NCI-H69 (cell line): ENCODE measurements at regions not wholly inside any gene's neighbourhood (a gene's known extent, or its start where the extent isn't known, plus 50 kb on each side); places are given as distances from the start of the nearest gene placed in this dataset.

ENCODE experiments used
- DNase-seq: peaks from one replicate; lab custom pipeline; 2025; lab: John Stamatoyannopoulos, UW

DNA sequence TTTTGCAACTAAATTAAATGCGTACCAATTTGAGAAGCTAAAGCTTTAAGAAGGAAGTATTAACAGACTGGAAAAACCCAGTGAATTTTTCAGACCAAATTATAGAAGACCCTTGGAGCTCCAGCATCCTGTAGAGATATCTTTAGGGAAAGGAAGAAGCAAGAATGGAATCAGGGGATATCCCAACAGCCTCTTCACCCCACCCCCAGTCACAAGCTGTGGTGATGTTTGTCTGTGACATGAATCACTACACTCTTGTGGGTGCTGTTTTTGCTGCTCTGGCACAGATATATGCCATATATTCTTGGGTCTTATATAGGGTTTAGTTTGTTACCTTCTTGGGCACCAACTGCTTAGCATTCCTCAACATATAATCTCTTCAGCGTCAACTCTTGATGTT, 78.5 kb upstream of the BCL6 start:
- DNase-seq: no peak

DNA sequence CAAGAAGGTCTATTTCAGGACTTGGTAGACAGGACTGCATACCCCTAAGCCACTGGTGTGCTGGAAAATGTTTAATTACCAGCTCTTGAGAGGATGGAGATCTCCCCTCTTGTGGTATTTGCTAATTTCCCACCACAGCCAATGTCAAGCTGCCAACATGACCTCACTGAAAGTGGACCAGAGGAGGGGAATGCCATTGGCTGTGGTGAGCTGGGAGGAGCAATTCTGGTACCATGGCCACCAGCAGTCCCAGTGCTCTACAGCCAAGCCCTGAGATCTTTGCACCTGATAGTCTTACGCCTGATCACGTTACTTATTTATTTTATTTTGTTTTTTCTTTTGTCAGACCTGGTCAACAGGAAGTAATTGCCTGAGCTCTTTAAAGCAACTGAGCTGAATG, 82.5 kb upstream of the BCL6 start:
- DNase-seq: no peak

DNA sequence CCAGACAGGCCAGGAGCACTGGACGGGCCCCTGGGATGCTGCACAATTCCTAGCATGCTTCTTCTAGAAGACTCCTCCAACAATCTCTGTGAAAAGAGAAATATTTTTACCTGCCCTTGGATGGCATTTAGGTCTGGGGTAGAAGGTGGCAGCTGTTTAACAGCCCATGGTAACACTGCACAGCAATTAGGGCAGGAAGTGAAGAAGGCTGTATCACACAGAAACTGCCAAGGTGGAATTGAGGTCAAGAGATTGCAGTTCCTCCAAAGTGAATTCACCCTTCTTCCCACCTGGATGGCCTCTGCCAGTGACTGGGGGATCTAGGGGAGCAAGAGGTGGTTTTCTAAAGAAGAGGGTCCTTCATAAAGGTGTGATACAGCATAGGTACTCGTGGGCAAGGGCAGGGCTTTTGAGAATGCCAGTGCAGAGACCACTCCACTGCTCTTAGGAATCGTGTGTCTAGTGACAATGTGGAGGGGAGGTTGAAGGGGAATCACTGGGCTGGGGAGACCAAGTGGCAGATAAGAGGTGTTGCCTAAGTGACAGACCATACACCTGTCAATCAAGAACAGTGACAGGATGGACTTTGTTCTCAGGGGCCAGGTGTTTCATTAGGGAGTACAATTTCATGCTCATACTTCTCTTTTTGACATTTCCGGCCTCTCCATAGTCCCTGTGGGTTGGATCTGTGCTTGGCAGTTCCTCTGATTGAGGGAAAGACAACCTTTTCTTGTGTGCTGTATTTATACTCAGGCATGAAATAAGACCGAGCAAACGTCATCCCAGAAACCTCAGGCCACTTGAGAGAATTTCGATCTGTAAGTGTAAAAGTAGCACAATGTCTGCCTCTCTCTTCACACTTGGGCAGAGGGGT, 83.5 kb upstream of the BCL6 start:
- no peak for DNase-seq

DNA sequence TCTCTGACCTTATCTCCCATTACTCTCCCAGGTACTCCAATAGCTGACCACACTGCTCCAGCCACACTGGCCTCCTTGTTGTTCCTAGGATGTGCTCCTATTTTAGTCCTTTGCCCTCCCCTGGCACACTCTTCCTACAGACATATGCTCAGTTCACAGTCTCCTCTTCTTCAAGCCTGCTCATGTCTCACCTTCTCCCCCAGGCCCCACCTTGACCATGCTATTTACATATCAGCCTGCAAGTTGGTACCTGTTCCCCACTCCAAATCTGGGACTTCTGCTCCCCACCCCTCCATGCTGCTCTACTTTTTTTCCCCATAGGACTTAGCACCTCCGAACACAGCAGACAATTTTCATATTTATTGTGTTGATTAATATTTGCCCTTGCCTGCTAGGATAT, 84.9 kb upstream of the BCL6 start:
- DNase-seq: no peak

DNA sequence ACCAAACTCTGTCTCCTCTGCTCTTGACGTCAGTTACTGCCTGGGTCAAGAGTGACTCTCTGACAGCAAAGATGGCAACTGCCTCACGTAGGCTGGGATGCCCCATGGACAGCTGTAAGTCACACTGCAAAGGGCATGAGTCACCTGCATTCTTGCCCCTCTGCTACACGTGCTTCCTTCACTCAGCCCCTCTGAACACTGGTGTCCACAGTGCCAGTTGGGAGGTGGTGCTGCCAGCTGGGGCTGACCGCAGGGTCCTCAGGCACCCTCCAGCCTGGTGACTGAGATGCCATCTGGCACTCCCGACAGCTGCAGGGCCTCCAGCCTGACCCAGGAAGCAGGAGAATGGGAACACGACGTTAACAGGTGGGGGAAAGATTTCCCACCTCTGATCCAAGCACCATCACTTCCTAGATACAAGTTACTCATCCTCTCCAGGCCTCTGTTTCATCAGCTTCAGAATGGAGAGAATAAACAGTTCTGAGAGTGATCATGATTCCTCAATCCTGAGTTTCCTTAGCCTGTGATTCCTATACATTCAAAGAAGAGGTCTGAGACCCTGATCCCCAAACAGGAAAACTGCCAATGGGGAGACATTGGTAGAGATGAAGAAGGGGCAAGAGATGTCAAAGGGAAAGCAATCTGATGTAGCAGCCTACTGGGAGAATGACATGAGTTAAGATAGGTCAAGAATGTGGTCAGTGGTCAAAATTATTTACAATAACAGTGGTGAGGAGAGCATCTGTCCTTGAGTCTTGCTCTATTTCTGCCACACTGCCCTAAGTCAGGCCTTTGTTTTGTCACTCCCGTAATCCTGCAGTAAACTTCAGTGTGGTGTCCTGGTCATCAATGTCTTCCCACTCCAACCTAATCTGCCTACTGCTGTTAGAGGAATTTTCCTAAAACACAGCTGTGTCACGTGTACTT, 86.1 kb upstream of the BCL6 start:
- no peak for DNase-seq

DNA sequence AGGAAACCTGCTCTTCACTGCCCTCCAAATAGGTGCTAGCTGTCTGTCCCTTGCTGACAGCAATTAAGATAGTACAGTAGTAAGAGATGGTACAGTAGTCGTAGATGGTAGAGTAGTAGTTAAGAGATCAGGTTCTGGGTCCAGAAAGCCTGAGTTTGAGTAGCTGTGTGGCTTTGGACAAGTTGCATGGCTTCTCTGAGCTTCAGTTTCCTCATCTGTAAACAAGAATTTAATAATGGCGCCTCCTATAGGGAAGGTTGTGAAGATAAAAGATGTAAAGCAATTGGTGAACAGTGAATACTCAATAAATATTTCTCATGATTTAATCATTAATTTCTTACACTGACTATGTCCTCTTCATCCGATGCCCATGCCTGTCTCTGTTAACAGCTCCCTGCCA, 86.9 kb upstream of the BCL6 start:
- no peak for DNase-seq

DNA sequence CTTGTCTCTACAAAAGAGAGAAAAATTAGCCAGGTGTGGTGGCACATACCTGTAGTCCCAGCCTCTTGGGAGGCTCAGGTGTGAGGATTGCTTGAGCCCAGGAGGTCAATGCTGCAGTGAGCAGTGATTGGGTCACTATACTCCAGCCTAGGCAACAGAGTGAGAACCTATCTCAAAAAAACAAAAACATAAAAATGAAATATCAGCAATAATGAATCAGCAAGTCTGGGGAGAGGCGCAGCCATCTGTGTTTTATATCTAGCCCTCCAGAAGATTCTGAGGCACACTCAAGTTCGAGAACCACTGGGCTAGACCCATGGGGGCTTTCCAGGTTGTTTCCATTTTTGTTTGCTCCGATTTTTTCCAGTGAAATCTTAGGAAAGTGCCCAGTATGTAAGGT, 88.1 kb upstream of the BCL6 start:
- DNase-seq: no peak

DNA sequence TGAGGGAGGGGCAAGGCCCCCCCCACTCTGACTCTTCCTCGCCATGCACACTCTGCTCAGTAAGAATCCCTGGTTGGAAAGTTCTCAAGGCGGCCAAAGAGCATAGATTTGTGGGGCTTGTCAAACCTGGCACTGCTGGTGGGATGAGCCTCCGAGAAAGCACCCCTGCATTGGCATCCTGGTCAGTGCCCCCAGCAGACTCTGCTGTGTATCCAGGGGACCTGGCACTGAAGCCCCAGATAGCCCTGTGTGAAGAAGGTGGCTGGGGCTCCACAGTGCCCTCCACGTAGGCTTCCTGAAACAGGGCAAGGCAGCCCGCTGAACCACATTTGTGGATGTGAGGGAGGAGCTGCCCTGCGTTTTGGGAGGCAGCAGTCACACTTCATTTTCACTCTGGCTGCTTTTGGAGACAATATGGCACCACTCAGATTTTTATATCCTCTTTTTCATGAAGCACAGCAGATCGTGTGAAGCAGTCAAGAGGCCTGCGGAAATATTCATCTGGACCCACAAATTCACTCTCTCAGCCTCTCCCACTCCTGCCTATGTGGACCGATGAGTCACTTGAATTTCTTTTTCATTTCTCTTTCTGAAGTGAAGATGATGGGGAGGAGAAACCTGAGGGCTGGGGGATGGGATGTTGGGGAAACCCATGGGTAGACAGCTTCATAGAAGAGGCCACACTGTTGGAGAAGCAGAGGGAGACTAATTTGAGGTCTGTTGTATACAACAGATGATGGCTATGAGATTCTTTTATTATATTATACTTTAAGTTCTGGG, 88.7 kb upstream of the BCL6 start:
- no peak for DNase-seq

DNA sequence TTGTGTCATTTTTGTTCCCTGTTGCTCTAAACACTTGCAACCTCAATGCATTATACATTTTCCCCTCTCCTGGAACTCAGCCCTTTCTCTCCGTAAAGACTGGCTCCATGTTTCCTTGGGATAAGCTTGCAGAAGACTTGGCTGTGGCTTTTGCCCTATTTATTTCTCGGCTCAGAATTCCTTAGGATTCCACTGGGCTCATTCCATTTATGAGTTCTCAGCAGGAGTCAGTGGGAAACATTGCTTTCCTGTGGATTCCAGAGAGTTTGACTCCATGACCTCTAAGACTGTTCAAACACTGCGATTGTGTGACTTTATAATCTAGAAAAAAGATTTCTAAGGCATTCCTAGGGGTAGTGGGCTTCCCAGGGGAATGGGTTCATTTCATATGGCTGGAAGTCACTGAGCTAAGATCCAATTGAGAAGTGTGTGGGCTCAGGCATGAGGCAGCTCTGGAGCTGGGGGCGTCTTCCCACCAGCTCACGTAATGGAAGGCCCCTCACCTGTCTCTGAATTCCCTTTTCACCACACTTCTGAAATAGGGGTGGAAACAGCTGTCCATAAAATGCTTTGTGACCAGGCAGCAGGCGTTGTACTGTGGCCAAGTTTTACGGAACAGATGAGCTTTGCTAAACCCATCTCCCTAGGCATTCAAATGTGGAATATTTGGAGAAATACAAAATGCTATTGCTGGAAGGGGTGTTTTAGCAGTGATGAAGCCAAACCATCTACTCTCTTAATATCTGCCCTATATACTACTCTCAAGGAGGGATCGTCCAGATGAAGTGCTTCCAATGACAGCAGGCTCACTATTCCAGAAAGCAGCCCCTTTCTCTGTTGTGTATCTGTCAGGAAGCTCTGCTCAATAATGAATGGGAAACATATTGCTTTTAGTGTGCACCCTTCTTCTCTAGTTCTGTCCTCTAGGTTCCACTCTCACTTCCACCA, 91.8 kb upstream of the BCL6 start:
- no peak for DNase-seq

DNA sequence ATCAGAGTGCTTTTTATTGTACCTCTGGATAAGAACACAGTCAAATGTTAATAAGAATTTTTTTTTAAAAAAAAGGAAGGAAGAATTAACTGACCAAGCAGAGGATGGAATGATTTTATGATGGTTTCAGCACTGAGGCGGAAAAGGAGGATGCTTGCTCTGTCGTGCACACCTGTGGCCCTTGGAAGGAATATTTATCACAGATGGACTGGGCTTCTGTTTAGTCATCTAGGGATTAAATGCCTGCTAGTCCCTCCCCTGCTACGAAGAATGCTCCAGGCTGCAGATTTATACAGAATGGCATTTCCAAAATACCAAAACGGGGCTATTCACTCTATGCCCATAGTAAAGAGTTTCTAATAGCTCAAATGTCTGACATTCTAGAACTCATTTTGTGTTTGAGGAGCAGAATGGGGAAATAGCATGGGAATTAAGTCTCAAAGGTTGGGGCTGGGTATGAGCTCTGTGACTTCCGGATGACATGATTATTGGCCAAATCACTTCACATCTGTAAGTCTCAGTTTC, 92.8 kb upstream of the BCL6 start:
- no peak for DNase-seq

DNA sequence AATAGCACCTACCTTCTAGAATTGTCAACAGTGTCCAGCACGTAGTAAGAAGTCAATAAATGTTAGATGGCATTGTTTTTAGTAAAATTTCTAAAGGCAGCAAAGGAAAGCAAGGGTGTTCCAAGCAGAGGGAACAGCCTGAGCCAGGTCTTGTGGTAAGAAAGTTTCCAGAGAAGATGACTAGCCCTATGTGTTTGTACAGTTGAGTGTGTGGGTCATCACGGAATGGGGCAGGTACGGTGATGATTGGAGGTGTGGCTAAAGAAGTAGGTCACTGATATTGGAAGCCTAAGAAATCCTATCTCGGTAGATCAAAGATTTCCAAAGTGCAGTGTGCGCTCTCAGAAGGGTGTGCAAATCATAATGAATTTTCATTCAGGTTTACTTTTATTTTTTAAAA, 94.2 kb upstream of the BCL6 start:
- DNase-seq: no peak

DNA sequence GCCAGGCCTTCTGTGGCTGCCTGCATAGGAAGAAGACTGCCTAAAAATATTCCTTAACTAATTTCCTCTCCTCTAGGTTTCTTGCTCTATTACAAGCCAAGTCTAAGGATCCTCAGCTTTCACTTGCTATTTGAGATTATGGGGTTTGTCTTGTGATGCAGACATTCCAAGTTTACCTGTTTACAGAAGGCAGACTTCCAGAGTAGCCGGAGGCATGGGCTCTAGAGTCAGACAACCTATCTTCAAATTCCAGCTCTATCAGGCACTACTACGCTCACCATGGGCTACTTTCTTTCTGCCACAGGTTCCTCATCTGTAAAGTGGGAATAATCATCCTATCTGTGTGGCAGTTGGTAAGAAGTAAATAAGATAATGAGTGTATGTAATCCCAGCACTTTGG, 95.6 kb upstream of the BCL6 start:
- DNase-seq: no peak

DNA sequence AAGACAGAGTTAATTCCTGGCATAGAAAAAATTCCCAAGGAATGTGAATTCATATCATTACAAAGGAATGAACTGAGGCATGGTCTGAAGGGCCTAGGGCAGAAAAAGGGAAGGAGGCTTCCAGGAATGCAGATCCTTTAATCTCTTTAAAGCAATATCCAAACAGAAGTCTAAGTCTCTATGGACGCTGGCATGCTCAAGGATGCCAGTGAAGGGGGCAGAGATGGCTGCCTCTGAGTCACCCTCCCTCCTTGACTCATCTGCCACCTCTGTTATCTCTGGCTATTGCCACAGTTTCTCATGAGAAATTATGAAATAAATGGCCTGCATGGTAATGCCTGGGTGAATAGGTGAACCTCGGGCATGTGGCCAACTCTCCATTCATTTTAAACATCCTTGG, 96.3 kb upstream of the BCL6 start:
- DNase-seq: no peak

DNA sequence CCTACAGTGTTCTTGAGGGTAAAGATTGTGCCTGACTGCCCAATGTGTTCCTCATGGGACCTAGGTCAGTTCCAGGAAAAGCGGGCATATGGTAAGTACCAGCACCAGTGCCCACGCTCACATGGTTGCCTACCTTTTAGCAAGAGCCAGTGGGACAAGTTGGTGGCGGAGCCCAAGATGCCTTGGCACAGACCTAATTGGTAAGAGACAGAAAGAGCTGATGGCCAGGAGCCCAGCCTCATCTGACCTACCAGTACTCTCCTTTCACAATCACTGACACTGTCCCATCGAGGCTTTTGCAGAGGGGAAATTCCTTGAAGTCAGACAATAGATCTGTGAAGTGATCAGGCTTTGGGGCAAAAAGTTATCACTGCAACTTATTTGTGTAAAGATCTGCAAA, 98.4 kb upstream of the BCL6 start:
- no peak for DNase-seq

DNA sequence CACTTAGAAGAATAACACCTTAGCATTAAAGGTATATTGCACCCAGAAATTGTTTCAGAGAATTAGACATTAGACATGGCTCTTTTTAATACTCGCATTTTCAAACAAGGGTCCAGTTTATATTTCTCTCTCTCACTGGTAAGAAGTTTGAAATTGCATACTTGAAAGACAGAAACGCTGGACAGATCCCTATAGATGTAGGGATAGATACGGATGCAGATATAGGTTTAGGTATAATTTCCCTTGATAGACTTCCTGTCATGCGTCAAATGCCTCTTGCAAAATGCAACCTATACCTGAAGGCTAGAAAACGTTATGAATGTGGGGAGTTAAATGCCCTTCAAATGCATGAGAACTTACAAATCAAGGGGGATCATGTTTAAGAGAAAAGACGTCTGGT, 99.4 kb upstream of the BCL6 start:
- DNase-seq: no peak

DNA sequence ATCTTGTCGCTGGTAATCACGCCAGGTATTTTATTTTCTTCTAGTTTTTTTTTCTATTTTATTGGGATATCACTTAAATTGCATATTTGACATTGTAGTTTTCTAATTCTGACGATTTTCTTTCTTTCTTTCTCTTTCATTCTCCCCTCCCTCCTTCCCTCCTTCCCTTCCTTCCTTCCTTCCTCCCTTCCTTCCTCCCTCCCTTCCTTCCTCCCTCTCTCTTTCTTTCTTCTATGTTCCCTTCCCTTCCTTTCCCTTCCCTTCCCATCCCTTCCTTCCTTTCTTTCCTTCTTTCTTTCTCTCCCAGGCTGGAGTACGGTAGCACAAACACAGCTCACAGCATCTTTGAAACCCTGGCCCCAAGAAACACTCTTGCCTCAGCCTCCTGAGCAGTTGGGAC, 100.6 kb upstream of the BCL6 start:
- DNase-seq: no peak

DNA sequence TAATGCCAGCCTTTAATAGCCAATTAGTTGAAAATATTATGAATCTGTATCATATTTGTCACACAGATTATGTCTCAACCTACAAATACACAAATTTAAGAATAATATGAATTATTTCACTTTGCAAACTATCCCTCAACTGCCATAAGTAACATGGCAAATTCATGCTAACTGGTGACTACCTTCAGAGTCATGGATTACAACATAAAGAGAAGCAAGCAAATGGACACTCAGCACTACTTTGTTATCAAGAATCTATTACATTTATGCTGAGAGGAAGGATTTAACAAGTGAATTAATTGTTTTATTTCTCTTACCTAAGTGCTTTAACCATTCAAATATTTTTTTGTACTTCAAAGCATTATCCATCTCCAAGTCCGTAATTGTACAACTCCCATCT, 103.1 kb upstream of the BCL6 start:
- DNase-seq: no peak

DNA sequence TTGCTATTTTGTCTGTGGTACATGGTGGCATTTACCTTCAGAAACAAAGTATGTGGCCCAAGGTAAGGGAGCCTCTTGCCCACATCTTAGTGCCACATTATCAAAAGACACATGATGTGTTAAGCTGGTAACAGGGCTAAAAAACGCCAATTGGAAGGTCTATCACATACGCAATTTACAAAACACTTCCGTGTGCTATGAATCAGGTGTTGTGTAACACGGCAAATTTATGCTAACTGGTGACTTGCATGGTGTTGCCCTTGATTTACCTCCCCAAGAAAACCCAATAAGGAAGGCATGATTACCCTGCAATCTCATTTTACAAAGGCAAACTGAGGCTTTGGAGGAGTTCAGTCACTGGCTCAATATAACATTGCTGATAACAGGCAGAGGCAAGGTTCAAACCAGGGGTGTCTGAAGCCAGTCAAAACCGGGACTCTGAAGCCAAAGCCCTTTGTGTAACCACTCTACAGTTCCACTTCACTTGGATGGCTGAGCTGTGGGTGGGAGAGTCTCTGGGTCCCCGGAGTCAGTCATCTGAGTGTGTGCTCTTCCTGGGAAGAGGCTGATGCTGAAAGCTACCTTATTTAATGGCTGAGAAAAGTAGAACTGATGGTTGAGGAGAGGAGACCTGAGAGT, 103.9 kb upstream of the BCL6 start:
- DNase-seq: no peak

DNA sequence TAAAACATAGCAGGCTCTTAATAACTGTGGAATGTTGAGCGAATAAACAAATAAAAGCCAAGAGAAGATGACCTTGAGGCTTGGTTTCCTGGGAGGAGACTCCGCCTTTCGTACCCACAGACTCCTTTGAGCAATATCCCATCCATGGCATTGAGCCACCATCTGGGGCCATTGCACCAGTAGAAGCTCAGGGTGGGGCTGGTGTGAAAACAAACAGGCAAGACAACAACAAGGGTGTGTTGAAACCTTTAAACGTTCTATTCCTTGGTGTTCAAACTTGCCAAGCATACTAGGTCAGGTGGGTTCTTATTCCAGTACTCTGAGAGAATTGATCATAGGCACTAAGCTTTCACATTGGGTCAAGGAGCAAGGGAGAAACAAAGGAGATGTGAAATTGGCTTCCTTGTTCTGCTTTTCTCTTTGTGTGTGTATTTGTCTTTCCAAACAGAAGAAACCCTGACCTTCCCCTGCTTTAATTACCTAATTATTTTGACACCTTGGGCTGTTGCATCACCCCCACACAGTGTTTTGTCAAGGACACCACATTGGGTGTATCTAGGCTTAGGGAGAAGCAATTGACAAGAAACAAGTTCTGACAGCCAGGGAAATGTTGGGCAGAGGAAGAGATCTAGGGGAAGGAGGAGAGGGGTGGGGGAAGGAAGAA, 105.1 kb upstream of the BCL6 start:
- DNase-seq: peak; percentile 10
